GM19239 (cell line): ENCODE measurements at regions not wholly inside any gene's neighbourhood (a gene's known extent, or its start where the extent isn't known, plus 50 kb on each side); places are given as distances from the start of the nearest gene placed in this dataset.

Source experiments
- DNase-seq: peaks from one replicate; pipeline ENCODE4 v3.0.0; 2011; ENCODE audit warnings: low spot score; ENCODE audit not compliant: insufficient read length
- FAIRE-seq: peaks from 2 replicates; lab custom pipeline; 2011; peaks lifted over from hg19 to GRCh38; lab: Jason Lieb, UNC

DNA sequence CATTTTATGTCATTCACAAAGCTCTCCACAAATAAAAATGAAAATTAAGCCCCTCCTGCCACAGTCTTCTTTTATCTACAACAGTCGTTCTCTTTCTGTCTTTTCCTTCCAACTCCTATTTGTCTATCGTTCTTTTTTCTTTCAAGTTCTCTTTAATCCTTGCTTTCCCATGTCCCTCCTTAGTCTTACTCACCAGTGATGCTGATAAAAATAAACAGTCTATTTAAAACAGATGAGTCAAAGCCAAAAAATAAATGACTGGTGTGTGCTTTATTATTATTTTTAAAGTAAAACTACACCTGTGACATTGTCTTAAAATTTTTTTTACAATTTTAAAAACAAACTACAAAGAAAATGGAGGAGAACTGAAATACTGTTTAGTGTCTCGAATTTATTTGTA, 137.1 kb upstream of the TMEM161B start:
- no peak for DNase-seq
- no peak for FAIRE-seq

DNA sequence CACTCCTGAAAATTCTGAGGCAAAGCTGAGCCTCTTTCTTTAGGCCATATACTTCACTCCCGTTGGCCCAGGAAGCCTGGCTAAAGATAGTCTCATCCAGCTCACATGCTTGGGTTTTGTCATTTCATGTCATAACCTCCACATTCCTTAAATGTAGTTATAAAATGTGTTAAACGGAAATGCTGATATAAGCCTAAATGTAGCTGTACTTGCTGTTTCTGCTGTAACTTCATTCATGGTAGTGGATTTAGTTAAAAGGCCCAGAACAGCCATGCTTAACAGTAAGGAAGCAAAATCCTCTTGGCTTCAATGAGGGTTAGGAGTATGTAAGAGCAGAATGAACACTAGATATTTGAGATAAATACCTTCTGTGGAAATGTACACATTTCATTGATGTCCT, 135.8 kb upstream of the TMEM161B start:
- no peak for FAIRE-seq
- DNase-seq, result no peak

DNA sequence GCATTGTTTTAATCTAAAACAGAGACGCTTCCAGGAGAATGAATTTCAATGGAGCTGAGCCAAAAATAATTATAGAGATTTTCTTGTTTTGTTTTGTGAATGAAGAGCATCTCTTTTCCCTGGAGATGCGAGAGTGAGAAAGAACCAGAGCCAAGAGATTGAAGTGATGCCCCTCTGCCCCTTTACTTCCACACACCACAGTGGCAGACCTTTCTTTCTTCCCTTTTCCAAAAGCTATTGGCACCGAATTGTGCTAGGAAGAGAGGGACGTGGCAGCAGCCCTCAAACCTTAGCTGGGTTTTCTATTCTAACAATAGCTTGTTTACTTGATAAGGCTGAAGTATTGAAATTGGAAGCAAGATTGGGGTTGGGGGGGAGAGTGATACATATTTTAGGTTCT, 133.0 kb upstream of the TMEM161B start:
- DNase-seq, result no peak
- no peak for FAIRE-seq

DNA sequence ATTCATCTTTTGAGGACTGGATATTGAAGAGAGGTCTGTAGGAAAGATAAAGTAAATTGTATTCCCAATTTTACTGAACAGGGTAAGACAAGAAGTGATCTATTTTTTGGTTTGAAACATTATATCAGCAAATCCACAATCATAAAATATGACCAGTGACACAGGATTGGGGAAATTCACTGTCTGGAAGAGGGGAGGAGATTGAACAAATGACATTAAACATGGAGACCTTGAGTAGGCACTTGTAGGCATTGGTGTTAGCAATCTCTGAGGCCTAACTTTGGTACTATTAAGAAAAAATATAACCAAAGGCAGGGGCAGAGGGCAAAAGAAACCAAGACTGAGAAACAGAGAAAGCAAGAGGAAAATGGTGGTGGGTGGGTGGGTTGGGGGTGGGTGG, 132.6 kb upstream of the TMEM161B start:
- DNase-seq (no peak), FAIRE-seq (no peak)

DNA sequence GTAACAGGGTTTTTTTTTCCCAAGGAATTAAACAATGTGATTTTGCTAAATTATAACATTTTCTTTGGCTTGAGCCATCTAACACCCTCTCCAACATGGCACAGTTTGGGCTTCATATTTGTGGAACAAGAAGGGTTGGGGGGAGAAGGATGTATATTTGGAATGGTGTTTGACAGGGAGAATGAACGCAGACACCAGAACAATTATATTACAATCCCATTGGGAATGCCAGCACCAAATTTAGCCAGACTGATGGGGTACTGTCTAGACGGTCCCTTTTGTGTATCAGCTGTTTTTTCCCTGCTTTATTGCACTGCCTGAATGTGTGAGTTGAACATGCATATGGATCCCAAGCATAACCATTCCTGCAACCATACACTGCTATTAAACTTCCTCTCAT, 130.9 kb upstream of the TMEM161B start:
- FAIRE-seq (no peak), DNase-seq (no peak)

DNA sequence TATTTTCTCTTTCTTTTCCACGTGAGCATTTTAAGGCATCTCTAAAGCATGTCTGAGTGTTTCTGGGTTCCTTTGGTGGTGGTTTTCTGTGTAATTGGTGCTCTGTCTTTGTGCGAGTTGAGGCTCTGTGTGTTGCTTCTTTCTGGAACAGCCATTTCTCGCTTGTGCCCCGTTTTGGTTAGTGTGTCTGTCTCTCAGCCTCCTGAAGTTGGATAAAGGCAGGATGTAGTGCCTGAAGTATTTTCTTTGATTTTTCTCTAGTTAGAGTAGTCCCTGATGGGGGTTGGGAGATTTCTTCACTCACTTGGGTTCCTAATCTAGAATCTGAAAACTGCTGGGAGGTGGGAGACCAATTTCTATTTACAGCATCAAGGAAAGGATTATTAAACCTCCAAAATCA, 129.7 kb upstream of the TMEM161B start:
- DNase-seq, result no peak
- FAIRE-seq, result no peak

DNA sequence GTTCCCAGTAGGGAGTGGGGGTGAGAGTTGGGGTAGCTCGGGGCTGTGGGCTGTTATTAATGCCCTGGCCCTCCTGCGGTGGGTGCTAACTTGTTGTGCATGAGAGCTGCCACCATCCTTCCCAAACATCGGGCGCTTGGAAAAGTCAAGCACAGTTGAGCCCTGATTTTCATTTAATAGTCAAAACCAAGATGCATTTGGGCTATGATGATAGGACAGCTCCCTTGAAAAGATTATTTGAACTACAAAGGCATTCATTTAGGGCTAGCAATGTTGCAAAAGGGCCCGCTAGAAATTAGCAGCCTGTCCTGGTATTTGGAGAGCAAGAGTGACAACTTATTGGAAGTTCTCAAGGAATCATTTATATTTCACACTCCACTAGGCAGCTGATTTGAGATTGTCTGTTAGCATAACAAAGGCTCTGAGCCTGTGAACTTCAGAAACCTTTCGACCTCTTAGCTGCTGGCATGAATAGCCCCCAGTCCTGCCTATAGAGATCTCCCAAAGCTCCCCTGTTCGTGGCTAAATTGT, 128.2 kb upstream of the TMEM161B start:
- FAIRE-seq (no peak), DNase-seq (no peak)

DNA sequence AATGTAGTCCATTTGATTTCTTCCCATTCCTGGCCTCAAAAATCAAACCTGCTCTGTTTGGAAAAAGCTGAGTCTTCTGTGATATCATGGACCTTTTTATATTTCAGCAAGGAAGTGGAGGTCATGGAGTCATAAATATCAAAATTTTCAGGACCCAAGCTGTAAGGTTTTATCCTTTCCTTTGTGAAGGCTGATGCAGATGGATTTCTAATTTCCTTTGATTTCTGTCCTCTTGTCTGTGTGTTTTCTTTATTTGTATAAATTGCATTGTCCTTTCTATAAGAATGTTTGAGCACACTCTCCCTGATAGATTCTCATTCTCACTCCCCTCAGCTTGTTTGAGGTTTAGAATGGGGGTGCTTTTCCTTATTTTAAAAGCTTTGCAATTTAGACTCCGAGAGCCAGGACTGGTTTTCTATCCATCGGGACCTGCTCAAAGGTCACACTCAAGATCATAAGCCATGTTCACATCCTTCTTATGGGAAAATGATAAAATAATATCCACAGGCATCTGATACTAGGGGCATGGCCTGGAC, 127.4 kb upstream of the TMEM161B start:
- FAIRE-seq (no peak), DNase-seq (no peak)

DNA sequence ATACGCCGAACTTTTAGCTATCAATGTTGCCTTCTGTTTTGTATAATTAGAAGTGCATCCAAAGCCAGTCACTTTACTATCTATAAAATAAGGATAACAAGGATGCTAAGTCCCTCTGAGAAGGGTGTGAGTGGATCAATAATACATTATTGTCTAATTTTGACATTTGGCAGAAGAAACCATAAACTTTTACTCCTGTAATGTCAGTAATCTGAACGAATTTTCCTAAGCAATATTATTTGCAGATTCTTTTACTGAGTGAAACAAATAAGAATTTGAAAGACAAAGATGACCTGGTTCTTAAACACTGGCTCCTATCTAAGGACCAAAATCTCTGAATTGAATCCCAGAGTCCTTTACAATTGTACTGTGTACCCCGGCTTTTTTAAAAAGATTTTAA, 126.6 kb upstream of the TMEM161B start:
- FAIRE-seq, result no peak

DNA sequence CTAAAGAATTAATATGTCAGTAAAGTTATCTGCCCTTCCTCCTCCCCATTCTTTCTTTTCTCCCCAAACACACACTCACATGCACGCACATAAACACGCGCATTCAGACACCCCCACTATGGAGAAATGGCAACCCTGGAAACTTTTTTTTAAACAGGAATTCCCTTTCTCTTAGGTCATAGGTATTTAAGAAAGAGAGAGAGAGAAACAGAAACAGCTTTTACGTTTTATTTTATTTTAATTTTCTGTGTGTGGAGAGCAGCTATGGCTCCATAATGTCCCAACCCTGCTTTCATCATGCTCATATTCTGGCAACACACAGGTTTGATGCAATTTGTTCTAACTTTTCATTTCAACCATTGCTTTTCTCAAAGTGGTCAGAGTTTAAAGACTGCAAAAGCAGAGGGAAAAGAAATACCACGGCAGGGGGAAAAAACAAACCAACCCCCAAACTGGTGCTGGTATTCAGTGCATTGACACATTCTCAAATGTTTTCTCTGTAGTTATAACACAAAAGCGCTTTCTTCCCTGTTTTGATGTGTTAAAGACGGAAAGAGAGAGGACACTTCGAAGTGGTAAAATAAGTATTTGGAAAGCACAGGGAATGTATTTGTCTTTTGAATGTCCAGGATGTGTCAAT, 126.0 kb upstream of the TMEM161B start:
- no peak for FAIRE-seq
- no peak for DNase-seq

More for the DNA sequence above, 126.6 kb upstream of the TMEM161B start:
- no peak for DNase-seq

DNA sequence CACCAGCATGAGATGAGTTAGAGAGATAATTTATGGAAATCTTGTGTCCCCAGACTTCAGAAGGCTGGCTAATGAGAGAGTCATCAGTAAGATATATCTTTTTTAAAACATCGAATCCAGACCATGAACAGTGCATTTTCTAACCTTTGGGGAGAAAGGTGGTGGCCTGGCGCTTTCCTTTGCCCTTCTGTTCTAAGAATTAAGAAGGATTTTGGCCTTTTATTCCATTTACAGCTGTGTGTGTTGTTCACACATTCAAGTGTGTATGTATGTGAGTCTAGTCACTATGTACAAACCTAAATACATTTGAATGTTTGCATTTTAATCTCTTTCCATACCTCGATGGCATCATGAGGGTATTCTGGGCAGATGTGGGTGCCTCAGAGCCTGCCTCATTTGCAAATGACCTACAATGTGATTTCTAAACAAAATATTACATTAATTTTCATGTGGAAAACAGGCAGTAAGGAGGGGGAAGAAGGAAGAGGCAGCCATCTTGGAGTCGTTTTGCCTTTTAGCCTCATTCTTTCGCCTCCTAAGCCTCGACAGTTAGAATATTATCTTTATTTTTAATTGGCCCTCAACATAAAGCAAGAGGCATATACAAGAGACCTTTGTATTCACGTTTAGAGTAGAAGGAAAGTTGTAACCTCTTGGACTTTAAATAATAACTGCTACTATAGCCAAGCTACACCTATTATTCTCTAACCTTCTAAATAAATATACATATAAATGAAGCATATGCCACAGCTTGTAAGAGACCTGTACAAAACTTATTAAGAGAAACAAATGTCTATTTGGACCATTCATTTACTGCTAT, 125.3 kb upstream of the TMEM161B start:
- FAIRE-seq, result no peak
- no peak for DNase-seq

DNA sequence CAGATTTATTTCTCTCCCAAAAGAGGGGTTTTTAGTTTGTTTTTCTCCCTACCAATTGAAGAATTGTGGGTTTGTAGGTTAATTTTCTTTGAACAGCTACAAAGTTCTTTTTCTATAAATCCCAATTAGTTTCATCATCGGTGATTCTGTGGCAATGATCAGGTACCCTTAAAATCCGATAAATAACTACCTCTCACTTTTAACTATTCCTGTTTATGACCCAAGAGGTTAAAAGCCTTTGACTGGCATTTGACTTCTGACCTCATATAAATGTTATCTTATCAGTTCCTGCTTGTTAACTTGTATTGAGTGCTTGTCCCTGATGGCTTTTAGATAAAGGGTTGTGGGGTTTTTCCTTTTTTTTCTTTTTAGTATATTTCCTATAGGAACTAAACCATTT, 124.4 kb upstream of the TMEM161B start:
- FAIRE-seq (no peak), DNase-seq (no peak)

DNA sequence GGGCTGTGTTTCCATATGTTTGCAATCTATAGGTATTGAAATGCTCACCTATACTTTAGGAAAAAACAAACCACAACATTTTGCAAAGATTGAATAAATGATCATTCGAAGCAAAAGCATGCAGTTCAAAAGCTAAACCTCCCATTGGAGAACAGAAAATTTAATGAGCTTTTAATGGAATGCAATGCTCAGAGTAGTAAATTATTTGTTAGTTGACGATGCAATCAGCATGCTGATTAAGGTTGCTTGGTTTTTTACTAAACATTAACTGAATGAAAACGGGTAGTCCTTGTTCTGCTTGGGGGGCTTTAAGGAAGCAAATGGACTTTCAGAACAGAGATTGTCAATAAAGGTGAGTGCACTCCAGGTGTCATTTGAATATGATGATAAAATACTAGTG, 123.3 kb upstream of the TMEM161B start:
- DNase-seq (no peak), FAIRE-seq (no peak)

DNA sequence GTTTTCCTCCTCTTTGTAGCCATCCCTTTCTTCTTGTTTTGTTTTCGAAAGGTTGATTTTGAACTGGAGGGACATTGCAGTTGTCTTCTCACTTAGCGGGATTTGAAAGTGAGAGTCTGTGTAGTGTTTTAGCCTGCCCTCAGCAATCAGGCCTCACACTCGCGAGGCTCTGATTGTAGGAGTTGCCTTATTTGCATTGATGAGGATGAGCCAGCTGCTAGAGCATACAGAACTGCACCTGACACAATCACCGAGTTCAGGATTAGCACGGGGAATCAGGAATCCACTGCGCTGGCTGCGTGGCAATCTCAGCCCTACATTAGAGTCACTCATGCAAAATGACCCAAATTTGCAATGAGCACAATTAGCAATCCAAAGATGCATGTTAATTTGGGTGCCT, 122.5 kb upstream of the TMEM161B start:
- DNase-seq (no peak), FAIRE-seq (no peak)

DNA sequence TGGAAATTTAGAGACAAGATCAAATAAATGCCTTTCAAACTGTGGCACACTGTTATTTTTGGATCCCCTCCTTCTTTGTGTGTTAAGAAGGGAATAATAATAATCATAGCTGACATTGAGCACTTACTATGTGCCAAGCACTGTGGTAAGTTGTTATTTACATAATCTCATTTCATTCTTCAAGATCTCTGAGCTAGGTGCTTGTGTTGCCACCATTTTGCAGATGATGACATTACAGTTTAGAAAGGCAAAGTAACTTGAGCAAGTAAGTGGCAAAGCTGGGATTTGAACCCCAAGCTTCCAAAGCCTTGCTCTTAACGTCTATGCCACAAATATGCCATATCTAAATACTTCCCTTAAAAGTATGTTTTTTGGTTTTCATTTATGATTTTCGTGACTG, 121.8 kb upstream of the TMEM161B start:
- DNase-seq (no peak), FAIRE-seq (no peak)

DNA sequence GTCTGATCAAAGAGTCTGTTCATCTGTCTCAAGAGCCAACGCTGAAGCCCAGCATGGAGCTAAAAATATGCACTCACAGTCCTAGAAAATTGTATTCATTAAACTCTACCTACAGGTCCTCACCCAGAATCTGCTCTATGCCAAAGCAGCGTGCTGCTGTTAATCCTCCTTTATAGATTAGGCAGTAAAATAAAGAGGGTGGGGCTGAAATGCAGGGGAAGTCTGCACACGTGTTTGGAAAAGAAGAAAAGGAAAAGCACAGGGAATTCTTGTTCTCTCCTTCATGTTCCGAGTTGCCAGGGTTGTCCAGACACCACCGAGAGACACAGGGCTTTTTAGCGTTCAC, 121.4 kb upstream of the TMEM161B start:
- no peak for FAIRE-seq
- DNase-seq, result no peak

DNA sequence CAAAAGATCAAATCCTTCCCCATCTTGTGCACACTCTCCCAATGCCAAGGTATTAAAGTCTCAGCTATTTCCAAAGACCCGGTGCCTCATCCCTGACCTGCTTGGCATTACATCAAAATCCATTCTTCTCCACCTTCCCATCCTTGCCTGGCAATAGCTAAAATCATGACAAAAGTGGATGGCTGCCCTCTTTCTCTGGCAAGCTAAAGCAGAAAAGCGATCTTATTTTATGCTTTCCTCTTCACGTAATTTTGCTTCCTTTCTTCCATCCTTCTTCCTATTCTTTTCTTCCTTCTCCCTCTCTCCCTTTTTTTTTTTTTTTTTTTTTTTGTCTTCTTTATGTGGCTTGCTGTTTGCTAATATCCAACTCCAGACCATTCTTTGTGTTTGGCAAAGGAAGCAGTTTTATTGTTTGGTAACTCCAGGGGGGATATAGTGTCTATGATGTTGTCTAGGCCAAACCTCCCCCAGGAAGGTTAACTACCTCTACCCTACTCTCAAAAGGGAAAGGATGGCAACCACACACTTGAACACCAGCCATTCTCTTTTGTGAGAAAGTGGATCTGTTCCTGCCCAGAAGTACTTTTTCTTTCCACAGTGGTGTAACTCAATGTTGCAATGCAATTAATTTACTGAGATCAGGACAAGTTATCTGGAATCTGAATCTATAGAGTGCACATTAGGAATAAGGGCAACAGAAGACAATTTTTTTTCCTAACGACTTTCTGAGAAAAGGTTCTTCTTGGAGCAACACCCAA, 120.9 kb upstream of the TMEM161B start:
- FAIRE-seq (no peak), DNase-seq (no peak)

DNA sequence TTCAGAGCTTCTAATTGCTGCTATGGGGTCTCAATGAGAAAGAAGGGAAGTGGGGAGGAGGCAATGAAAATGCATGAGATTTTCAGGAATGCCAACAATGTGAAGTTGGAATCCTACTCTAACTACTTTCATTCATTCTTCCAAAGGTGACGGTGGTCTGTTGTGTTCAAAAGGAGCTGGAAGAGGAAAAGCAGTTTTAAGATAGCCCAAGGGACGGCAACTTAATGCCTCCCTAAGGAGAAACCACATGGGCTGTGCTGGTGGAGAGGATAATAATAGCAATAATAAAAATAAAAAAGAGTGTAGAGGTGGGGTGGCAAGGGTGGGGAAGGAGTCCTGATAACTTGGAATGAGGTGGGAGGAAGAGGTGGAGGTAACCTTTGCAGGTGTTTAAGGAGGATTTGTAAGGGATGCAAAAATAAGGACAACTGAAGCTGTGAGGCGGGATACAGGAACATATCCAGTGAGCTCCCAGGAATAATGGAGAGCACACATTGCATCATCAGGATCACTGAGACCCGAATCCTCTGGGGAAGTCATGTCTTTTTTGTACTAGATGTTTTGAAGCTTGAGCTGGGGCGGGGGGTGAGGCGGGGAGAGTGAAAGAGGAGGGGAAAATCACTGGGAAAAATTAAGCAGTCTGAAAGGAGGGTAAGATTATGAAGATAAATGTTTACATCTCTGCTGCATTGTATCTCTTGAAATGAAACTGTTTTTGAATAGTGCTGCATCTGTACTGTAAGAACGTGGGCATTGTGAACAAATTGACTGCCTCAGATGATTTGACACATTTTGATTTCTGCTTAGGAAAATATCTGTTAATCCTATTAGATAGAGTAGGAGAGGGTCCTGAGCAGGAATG, 120.1 kb upstream of the TMEM161B start:
- FAIRE-seq (no peak), DNase-seq (no peak)

DNA sequence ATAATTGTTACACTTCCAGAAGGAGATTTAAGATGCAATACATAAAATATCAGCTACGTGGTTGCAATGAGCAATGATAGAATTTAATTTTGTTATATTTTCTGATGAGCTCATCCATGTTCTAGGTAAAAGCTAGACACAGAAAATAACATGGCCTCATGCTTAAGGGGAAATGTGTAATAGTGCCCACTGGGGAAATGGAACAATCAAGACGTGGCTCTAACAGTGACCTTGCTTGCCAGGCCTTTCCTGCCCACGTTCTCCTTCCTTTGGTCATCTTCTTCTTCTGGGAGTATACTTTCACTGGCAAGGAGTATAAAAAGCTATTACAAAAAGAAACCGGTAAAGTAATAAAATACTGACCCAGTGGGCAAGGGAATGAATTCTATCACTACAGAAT, 116.2 kb upstream of the TMEM161B start:
- FAIRE-seq, result no peak

DNA sequence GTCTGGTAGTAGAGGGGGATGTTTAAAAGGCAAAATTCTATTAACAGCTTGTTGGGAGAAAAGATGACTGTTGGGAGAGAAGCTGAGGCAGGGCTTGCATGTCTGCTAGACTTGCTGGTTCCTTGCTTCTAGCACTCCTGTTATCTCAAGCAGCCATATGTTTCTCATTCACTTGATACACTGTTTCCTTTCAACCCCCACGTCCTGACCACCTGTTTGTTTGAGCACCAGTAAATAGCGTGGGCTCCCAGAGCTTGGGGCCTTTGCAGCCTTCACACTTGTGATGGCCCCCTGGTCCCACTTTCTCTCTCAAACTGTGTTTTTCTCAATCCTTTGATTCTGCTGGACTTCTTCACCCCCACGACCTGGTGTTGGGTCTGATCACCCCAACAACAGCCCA, 111.7 kb upstream of the TMEM161B start:
- no peak for FAIRE-seq
- DNase-seq, result no peak

More for the DNA sequence above, 116.2 kb upstream of the TMEM161B start:
- no peak for DNase-seq
